ENCODE measurements at regions not wholly inside any gene's neighbourhood (a gene's known extent, or its start where the extent isn't known, plus 50 kb on each side); places are given as distances from the start of the nearest gene placed in this dataset.

DNA sequence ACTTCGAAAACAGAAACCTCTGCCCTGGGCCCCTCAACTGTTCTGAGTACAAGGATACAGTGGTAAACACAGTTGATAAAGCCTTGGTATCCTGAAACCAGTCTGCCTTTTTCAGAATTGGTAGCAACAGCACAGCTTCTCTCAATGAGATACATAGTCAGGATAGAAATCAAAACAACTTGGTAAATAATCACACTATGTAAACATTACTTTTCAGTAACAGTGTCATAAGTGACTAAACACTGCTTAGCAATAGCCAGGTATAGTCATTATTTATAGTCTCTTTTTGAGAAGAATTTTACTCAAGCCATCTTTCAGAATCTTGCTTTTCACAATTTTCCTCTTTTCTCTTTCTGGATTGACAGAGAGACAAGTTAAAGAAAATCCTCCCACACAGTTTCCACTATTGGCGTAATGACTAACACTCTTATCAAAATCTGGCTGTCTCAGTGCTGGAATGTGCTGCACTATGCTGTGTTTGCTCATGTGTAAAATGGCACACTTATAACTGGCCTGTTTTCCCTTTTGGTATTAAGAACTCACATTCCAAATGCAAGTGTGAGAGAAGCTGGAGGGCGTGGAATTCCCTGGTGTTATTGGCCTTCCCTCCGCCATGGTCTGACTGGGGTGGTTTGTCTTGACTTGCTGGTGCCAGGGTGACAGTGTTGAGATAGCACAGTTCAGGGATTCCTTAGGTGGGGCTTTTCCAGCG lies 368.8 kb downstream of the TDRD3 start:
- DNase-seq (ENCODE audit: low read depth): no peak
- H3K4me3 ChIP-seq (ENCODE audit: low read depth, low read length): no peak overlapping the region
- TF ChIP-seq CTCF (IDR thresholded peaks at IDR 0.05; ENCODE audit: control insufficient read depth, extremely low read depth, insufficient read depth): no peak

- no peak for TF ChIP-seq CTCF (IDR thresholded peaks at IDR 0.05; ENCODE audit: control insufficient read depth, extremely low read depth, insufficient read depth)
- no peak for DNase-seq (ENCODE audit: low read depth)
- no peak overlapping the region for H3K4me3 ChIP-seq (ENCODE audit: low read depth, low read length)
Measured at GRCh38 chr13:60759499-60759898, 362.5 kb downstream of the TDRD3 start.

DNA sequence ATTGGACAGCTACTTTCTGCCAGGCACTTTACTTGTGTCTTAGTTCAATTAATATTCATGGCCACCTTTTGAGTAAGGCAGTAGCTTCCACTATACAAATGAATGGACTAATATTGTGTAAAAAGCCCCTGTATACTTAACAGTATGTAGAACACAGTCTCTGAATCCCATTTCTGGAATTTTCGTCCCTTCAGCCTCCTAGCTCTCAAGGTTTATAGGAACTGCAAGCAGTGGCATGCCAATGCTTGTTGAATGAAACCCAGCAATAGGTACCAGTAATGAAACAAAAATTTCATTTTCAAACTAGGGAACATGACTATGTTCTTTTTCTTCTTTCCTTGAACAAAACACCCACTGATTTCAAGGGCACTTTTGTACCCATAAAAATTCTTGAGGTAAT lies 361.6 kb downstream of the TDRD3 start:
- H3K4me3 ChIP-seq (ENCODE audit: low read depth, low read length): no peak overlapping the region
- no peak for DNase-seq (ENCODE audit: low read depth)
- TF ChIP-seq CTCF (IDR thresholded peaks at IDR 0.05; ENCODE audit: control insufficient read depth, extremely low read depth, insufficient read depth): no peak

DNA sequence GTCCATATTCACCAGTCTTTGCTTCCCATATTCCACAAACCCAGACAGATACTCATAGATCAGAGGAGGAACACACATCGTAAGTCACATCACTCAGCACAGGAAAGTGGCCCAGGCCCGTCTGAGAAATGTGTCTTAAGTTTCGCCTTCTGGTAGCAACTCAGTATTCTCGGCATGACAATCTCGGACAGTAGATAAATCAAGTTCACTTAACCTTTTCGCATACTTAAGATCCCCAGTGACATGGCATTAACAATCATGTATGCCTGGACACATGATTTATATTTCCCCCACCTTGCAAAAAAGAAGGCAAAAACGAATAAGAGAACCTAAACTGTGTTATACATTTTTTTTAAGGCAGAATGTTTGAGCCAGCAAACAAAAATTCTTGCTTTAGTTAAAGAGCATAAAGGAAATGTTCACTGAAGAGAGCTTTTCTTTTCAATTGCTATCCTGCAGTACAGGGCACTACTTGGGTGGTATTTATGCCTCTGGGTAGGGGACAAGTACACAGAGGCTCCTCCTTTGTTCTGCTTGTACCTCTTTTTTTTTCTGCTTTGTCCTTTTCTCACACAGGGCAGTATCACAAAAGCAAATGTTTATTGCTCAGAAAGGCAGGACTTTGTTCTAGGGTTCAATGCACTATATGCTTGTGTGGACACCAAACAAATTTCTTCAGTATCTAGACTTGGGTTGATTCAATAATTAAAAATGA lies 360.6 kb downstream of the TDRD3 start:
- no peak for TF ChIP-seq CTCF (IDR thresholded peaks at IDR 0.05; ENCODE audit: control insufficient read depth, extremely low read depth, insufficient read depth)
- no peak overlapping the region for H3K4me3 ChIP-seq (ENCODE audit: low read depth, low read length)
- DNase-seq (ENCODE audit: low read depth): no peak

DNA sequence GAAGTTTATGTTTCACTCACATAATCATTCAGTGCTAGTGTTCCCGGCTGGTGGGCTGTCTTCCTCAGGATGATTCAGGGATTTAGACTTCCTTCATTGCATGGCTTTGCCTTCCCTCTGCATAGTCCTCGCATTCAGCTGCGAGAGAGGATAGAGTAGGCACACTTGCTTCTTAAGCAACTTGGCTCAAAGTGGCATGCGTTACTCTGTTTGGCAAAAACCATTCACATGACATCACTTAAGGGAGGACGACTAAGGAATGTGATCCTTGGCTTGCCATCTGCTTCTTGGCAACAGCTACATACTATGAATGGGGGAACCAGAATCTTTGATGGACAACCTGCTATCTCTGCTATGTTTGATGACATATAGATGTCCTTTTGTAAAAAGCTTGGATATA lies 359.3 kb downstream of the TDRD3 start:
- no peak overlapping the region for H3K4me3 ChIP-seq (ENCODE audit: low read depth, low read length)
- DNase-seq (ENCODE audit: low read depth): no peak
- no peak for TF ChIP-seq CTCF (IDR thresholded peaks at IDR 0.05; ENCODE audit: control insufficient read depth, extremely low read depth, insufficient read depth)

- TF ChIP-seq CTCF (IDR thresholded peaks at IDR 0.05; ENCODE audit: control insufficient read depth, extremely low read depth, insufficient read depth): peak; percentile 48
- no peak for DNase-seq (ENCODE audit: low read depth)
- H3K4me3 ChIP-seq (ENCODE audit: low read depth, low read length): no peak overlapping the region
Measured at GRCh38 chr13:60755380-60756163, 358.6 kb downstream of the TDRD3 start.

Measured in LNCaP clone FGC (cell line).